IMR-90 (cell line): ENCODE measurements at regions not wholly inside any gene's neighbourhood (a gene's known extent, or its start where the extent isn't known, plus 50 kb on each side); places are given as distances from the start of the nearest gene placed in this dataset.

Source experiments
- ATAC-seq: fragments of 200-7000 bp; cut with Tn5 transposase; 2 replicates; pipeline ENCODE4 v1.9.1; 2020; ENCODE audit warnings: low read depth, mild to moderate bottlenecking, moderate library complexity
- BruUV-seq: library from RNA; stranded (reverse); fragments of 400-500 nt; replicated peaks from 2 replicates; lab custom pipeline; 2021; lab: Mats Ljungman, UMichigan
- CTCF ChIA-PET: fragments of 300-600 bp; formaldehyde crosslinking; extraction: SDS; loops from one replicate; lab custom pipeline; 2021; ENCODE audit warnings: antibody characterized with exemption; lab: Yijun Ruan, JAX
- POLR2A ChIA-PET: fragments of 300-600 bp; sonication (Branson Sonifier 250); formaldehyde crosslinking; loops from one replicate; lab custom pipeline; 2022; ENCODE audit warnings: antibody characterized with exemption; ENCODE audit not compliant: unreplicated experiment; lab: Charles Lee
- DNase-seq: peaks from one replicate; pipeline ENCODE4 v3.0.0; 2013
- H2AFZ ChIP-seq: replicated peaks from 2 replicates; pipeline ENCODE3; 2013; ENCODE audit warnings: low read length, mild to moderate bottlenecking; ENCODE audit not compliant: poor library complexity
- H2AK5ac ChIP-seq: 2 replicates; pipeline ENCODE4 v1.6.1; 2013; ENCODE audit warnings: low read depth, low read length, inconsistent platforms
- H2AK9ac ChIP-seq: replicated peaks from 2 replicates; pipeline ENCODE3; 2013; ENCODE audit warnings: mild to moderate bottlenecking, low read depth, low read length, moderate library complexity; ENCODE audit not compliant: poor library complexity
- H2BK120ac ChIP-seq: 2 replicates; pipeline ENCODE4 v1.6.1; 2013; ENCODE audit warnings: low read depth, low read length, inconsistent platforms
- H2BK15ac ChIP-seq: 3 replicates; pipeline ENCODE4 v1.6.1; 2013; ENCODE audit warnings: low read depth, low read length, inconsistent platforms
- H2BK20ac ChIP-seq: 2 replicates; pipeline ENCODE4 v1.6.1; 2013; ENCODE audit warnings: low read depth, mild to moderate bottlenecking, inconsistent platforms, low read length, moderate library complexity
- H2BK5ac ChIP-seq: 2 replicates; pipeline ENCODE4 v1.6.1; 2013; ENCODE audit warnings: mild to moderate bottlenecking, low read depth, low read length, inconsistent platforms; ENCODE audit not compliant: poor library complexity, severe bottlenecking
- H3K14ac ChIP-seq: replicated peaks from 2 replicates; pipeline ENCODE4 v1.6.1; 2013; ENCODE audit warnings: low read depth, low read length, inconsistent platforms
- H3K18ac ChIP-seq: 2 replicates; pipeline ENCODE4 v1.6.1; 2013; ENCODE audit warnings: low read depth, low read length, control low read depth
- H3K23ac ChIP-seq: 2 replicates; pipeline ENCODE4 v1.6.1; 2013; ENCODE audit warnings: low read depth, low read length, inconsistent platforms
- H3K27ac ChIP-seq: 2 replicates; pipeline ENCODE4 v1.5.1; 2013; ENCODE audit warnings: mild to moderate bottlenecking, control low read depth, low read length; ENCODE audit not compliant: insufficient read depth
- H3K27me3 ChIP-seq: 2 replicates; pipeline ENCODE4 v1.6.1; 2013; ENCODE audit warnings: low read length; ENCODE audit not compliant: control insufficient read depth, insufficient read depth
- H3K36me3 ChIP-seq: 2 replicates; pipeline ENCODE4 v1.6.1; 2013; ENCODE audit warnings: low read length, mixed read lengths; ENCODE audit not compliant: control insufficient read depth, insufficient read depth
- H3K4ac ChIP-seq: 2 replicates; pipeline ENCODE4 v1.6.1; 2013; ENCODE audit warnings: low read depth, low read length, inconsistent platforms
- H3K4me1 ChIP-seq: 2 replicates; pipeline ENCODE4 v1.6.1; 2013; ENCODE audit warnings: low read length, mixed read lengths; ENCODE audit not compliant: control insufficient read depth, insufficient read depth
- H3K4me2 ChIP-seq: 2 replicates; pipeline ENCODE4 v1.6.1; 2013; ENCODE audit warnings: low read depth, mild to moderate bottlenecking, control low read depth, low read length, moderate library complexity
- H3K4me3 ChIP-seq: 2 replicates; pipeline ENCODE4 v1.5.1; 2013; ENCODE audit warnings: low read depth, mild to moderate bottlenecking, control low read depth, low read length, moderate library complexity; ENCODE audit not compliant: insufficient read depth
- H3K56ac ChIP-seq: 2 replicates; pipeline ENCODE4 v1.6.1; 2013; ENCODE audit warnings: low read length, inconsistent platforms; ENCODE audit not compliant: insufficient read depth; ENCODE audit errors: extremely low read depth
- H3K79me1 ChIP-seq, 2 experiments: 2 replicates each; pipeline ENCODE4 v1.6.1; 2013; ENCODE audit warnings: low read length in 2 of 2, inconsistent platforms in 1 of 2, low read depth in 1 of 2
- H3K9ac ChIP-seq: 2 replicates; pipeline ENCODE4 v1.6.1; 2013; ENCODE audit warnings: low read depth, low read length, control low read depth
- H3K9me1 ChIP-seq: 2 replicates; pipeline ENCODE4 v1.6.1; 2013; ENCODE audit warnings: low read length, inconsistent platforms; ENCODE audit not compliant: insufficient read depth
- H3K9me3 ChIP-seq: 2 replicates; pipeline ENCODE4 v1.6.1; 2013; ENCODE audit warnings: low read length; ENCODE audit not compliant: control insufficient read depth, insufficient read depth
- H4K20me1 ChIP-seq: 2 replicates; pipeline ENCODE4 v1.6.1; 2013; ENCODE audit warnings: low read length, inconsistent platforms; ENCODE audit not compliant: insufficient read depth
- H4K5ac ChIP-seq: 2 replicates; pipeline ENCODE4 v1.6.1; 2013; ENCODE audit warnings: mild to moderate bottlenecking, low read depth, low read length, control low read depth
- H4K8ac ChIP-seq, 2 experiments: 2 replicates each; pipeline ENCODE4 v1.6.1; 2013; ENCODE audit warnings: low read depth in 2 of 2, low read length in 2 of 2, control low read depth in 1 of 2, inconsistent platforms in 1 of 2
- H4K91ac ChIP-seq: 2 replicates; pipeline ENCODE4 v1.6.1; 2013; ENCODE audit warnings: low read depth, low read length, inconsistent platforms; ENCODE audit not compliant: insufficient read depth
- BHLHE40 ChIP-seq: fragments of 150-350 bp; IDR thresholded peaks from 2 replicates; pipeline ENCODE4 v1.6.1; 2016; ENCODE audit warnings: mild to moderate bottlenecking, low read depth, low read length
- CEBPB ChIP-seq: IDR thresholded peaks from 2 replicates; pipeline ENCODE4 v1.6.1; 2012; ENCODE audit warnings: low read depth, low read length, improper control_type of control experiment
- CHD1 ChIP-seq: IDR thresholded peaks from 2 replicates; pipeline ENCODE4 v1.6.1; 2012; ENCODE audit warnings: low read depth, low read length, improper control_type of control experiment
- MAFK ChIP-seq: IDR thresholded peaks from 2 replicates; pipeline ENCODE4 v1.6.1; 2012; ENCODE audit warnings: low read depth, low read length, improper control_type of control experiment
- MAZ ChIP-seq: IDR thresholded peaks from 2 replicates; pipeline ENCODE4 v1.6.1; 2012; ENCODE audit warnings: low read depth, mild to moderate bottlenecking, low read length, improper control_type of control experiment, moderate library complexity, borderline replicate concordance
- MXI1 ChIP-seq: IDR thresholded peaks from 2 replicates; pipeline ENCODE4 v1.6.1; 2012; ENCODE audit warnings: low read depth, mild to moderate bottlenecking, low read length, moderate library complexity, borderline replicate concordance
- POLR2A ChIP-seq: IDR thresholded peaks from 2 replicates; pipeline ENCODE4 v1.6.1; 2012; ENCODE audit warnings: mild to moderate bottlenecking, low read depth, low read length
- RAD21 ChIP-seq: IDR thresholded peaks from 2 replicates; pipeline ENCODE4 v1.6.1; 2012; ENCODE audit warnings: low read length, improper control_type of control experiment
- RCOR1 ChIP-seq: IDR thresholded peaks from 2 replicates; pipeline ENCODE4 v1.6.1; 2012; ENCODE audit warnings: mild to moderate bottlenecking, low read length, improper control_type of control experiment; ENCODE audit not compliant: insufficient replicate concordance
- RFX5 ChIP-seq: IDR thresholded peaks from 2 replicates; pipeline ENCODE4 v1.8.0; 2012; ENCODE audit warnings: low read depth, mild to moderate bottlenecking, low read length, moderate library complexity
- SMC3 ChIP-seq: fragments of 150-350 bp; IDR thresholded peaks from 2 replicates; pipeline ENCODE4 v1.6.1; 2016; ENCODE audit warnings: low read depth, mild to moderate bottlenecking, antibody characterized with exemption, low read length, moderate library complexity
- WGBS, 2 experiments: methylation state at CpG; one replicate each; pipeline versions ENCODE4 v1.1.5 to v1.1.7; 2013; ENCODE audit warnings: missing lambda C conversion rate in 2 of 2; ENCODE audit not compliant: insufficient read length in 1 of 2; ENCODE audit errors: extremely low coverage in 2 of 2; 5-methylcytosine and 5-hydroxymethylcytosine counted together
- dilution Hi-C: fragments of 300-500 bp; cut with HindIII; formaldehyde crosslinking; loops from one replicate; pipeline ENCODE4 v1.14.3; 2018; ENCODE audit warnings: low sequenced_read_pairs; ENCODE audit not compliant: unreplicated experiment
- in situ Hi-C: fragments of 300-500 bp; cut with MboI; formaldehyde crosslinking; loops from 3 replicates; pipeline ENCODE4 v1.14.3; 2019; ENCODE audit warnings: low sequenced_read_pairs, inconsistent platforms, mixed read lengths
- intact Hi-C: fragments of 100-400 bp; cut with micrococcal nuclease; formaldehyde crosslinking; loops from 2 replicates; pipeline ENCODE4 v1.10.0; 2022
- TF ChIP-seq, protein P1 (sequence below): fragments of 150-350 bp; IDR thresholded peaks from 2 replicates; pipeline ENCODE4 v1.6.1; 2017; ENCODE audit warnings: mild to moderate bottlenecking, antibody characterized with exemption, low read length, low read depth

DNA sequence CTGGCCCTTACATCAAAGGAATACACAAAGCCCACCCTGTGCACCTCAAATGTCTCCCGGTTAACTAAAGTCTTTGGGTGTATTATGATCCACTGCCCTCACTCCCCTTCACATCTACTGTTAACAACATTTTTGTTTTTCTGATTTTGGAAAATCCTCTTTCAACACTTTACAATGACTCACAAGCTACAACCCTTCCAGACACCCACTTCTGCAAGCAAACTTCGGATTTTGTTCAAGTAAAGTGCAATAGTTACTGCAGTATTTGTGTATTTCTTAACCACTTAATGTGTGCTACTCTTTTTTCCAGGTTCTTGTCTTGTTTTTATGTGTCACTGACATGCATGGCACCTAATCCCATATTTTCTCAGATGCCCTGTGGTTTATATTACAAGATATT, 101.1 kb downstream of the EDNRB start:
- 86% methylated on average over 1 of the region's 2 CpGs; no CpG with 5 or more reads in 1 of the 2 experiments for WGBS, 2 experiments
- H4K20me1 ChIP-seq, result no peaks in the 10 kb centered on the region
- no peak overlapping the region for H2BK20ac ChIP-seq
- CTCF ChIA-PET, result no interaction called here
- no peak overlapping the region for H3K14ac ChIP-seq
- no peak overlapping the region for H3K56ac ChIP-seq
- H3K79me1 ChIP-seq, result no peaks in the 10 kb centered on the region
- TF ChIP-seq BHLHE40 (no peak), MAFK (no peak), RFX5 (no peak), CHD1 (no peak), MXI1 (no peak), RAD21 (no peak), POLR2A (no peak), SMC3 (no peak), RCOR1 (no peak), MAZ (no peak), CEBPB (no peak)
- TF ChIP-seq, protein P1, sequence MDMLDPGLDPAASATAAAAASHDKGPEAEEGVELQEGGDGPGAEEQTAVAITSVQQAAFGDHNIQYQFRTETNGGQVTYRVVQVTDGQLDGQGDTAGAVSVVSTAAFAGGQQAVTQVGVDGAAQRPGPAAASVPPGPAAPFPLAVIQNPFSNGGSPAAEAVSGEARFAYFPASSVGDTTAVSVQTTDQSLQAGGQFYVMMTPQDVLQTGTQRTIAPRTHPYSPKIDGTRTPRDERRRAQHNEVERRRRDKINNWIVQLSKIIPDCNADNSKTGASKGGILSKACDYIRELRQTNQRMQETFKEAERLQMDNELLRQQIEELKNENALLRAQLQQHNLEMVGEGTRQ, result no peak
- no peaks in the 10 kb centered on the region for H3K9me1 ChIP-seq
- no peak overlapping the region for H3K9ac ChIP-seq
- H3K18ac ChIP-seq, result no peak overlapping the region
- H3K23ac ChIP-seq, result no peak overlapping the region
- no peak overlapping the region for H4K5ac ChIP-seq
- no peak for ATAC-seq
- no peak overlapping the region for H4K8ac ChIP-seq
- no peak overlapping the region for H4K91ac ChIP-seq
- no peaks in the 10 kb centered on the region for H3K36me3 ChIP-seq
- no peak overlapping the region for H3K4ac ChIP-seq
- no peak overlapping the region for H2BK5ac ChIP-seq
- in situ Hi-C loops, result no loop called here
- no peak for DNase-seq
- no TSS peak for BruUV-seq
- no peak overlapping the region for H3K4me2 ChIP-seq
- POLR2A ChIA-PET, result no interaction called here
- H3K4me1 ChIP-seq, result no peaks in the 10 kb centered on the region; the same call in 1 of the 2 replicates
- H2BK15ac ChIP-seq, result no peak overlapping the region
- no peaks in the 10 kb centered on the region for H3K9me3 ChIP-seq
- no peak overlapping the region for H2AK5ac ChIP-seq
- H2AFZ ChIP-seq, result no peak overlapping the region
- no peak overlapping the region for H3K4me3 ChIP-seq
- H3K27ac ChIP-seq, result no peak overlapping the region
- intact Hi-C loops, result no loop called here
- no peaks in the 10 kb centered on the region for H3K27me3 ChIP-seq
- no peak overlapping the region for H2AK9ac ChIP-seq
- no peak overlapping the region for H2BK120ac ChIP-seq
- dilution Hi-C loops, result no loop called here
